CD8-positive, alpha-beta memory T cell (primary cell): ENCODE measurements at regions not wholly inside any gene's neighbourhood (a gene's known extent, or its start where the extent isn't known, plus 50 kb on each side); places are given as distances from the start of the nearest gene placed in this dataset.

Experiments
- CTCF ChIA-PET: fragments of 350-600 bp; sonication (Branson Sonifier 250); formaldehyde crosslinking; loops from one replicate; lab custom pipeline; 2021; ENCODE audit warnings: antibody characterized with exemption; lab: Charles Lee
- POLR2A ChIA-PET: fragments of 350-600 bp; sonication (Branson Sonifier 250); formaldehyde crosslinking; loops from one replicate; lab custom pipeline; 2021; ENCODE audit warnings: antibody characterized with exemption; lab: Charles Lee
- DNase-seq, 5 donors: peaks; one replicate each; pipeline versions ENCODE4 v3.0.0 to v3.0.0-alpha.2; 2020 to 2022; ENCODE audit warnings: mixed read lengths in 1 of 5
- H3K27ac ChIP-seq: one replicate; pipeline ENCODE4 v1.7.0; 2013; ENCODE audit warnings: low read depth, mild to moderate bottlenecking, low read length, moderate library complexity
- H3K27me3 ChIP-seq: 2 replicates; pipeline ENCODE4 v1.7.0; 2013; ENCODE audit warnings: low read length, mild to moderate bottlenecking; ENCODE audit not compliant: insufficient read depth, poor library complexity, severe bottlenecking
- H3K36me3 ChIP-seq: 2 replicates; pipeline ENCODE4 v1.7.0; 2013; ENCODE audit warnings: mild to moderate bottlenecking, low read length, moderate library complexity; ENCODE audit not compliant: insufficient read depth
- H3K4me1 ChIP-seq: 2 replicates; pipeline ENCODE4 v1.7.0; 2013; ENCODE audit warnings: mild to moderate bottlenecking, low read length, moderate library complexity; ENCODE audit not compliant: insufficient read depth
- H3K4me3 ChIP-seq: 2 replicates; pipeline ENCODE4 v1.7.0; 2013; ENCODE audit warnings: mild to moderate bottlenecking, low read length
- H3K9me3 ChIP-seq: 2 replicates; pipeline ENCODE4 v1.7.0; 2013; ENCODE audit warnings: mild to moderate bottlenecking, low read length
- H3K27ac Mint-ChIP-seq, 8 donors: one replicate each; pipeline ENCODE4 v1.8.0; 2020 to 2021; ENCODE audit warnings: mixed read lengths in 8 of 8, mild to moderate bottlenecking in 6 of 8, inconsistent platforms in 3 of 8, moderate library complexity in 3 of 8
- H3K27me3 Mint-ChIP-seq, 2 donors: one replicate each; pipeline ENCODE4 v1.8.0; 2020 to 2021; ENCODE audit warnings: mixed read lengths in 2 of 2, mild to moderate bottlenecking in 1 of 2, moderate library complexity in 1 of 2
- H3K36me3 Mint-ChIP-seq, 3 donors: one replicate each; pipeline ENCODE4 v1.8.0; 2020 to 2021; ENCODE audit warnings: mixed read lengths in 3 of 3, inconsistent platforms in 1 of 3, mild to moderate bottlenecking in 1 of 3
- H3K4me1 Mint-ChIP-seq, 3 donors: one replicate each; pipeline ENCODE4 v1.8.0; 2020 to 2021; ENCODE audit warnings: mixed read lengths in 3 of 3, inconsistent platforms in 1 of 3, mild to moderate bottlenecking in 1 of 3
- H3K4me3 Mint-ChIP-seq, 7 donors: one replicate each; pipeline ENCODE4 v1.8.0; 2020 to 2021; ENCODE audit warnings: mixed read lengths in 7 of 7, mild to moderate bottlenecking in 6 of 7, moderate library complexity in 4 of 7, inconsistent platforms in 2 of 7
- H3K9me3 Mint-ChIP-seq, 5 donors: one replicate each; pipeline ENCODE4 v1.8.0; 2020 to 2022; ENCODE audit warnings: mixed read lengths in 5 of 5, mild to moderate bottlenecking in 3 of 5, moderate library complexity in 2 of 5, inconsistent platforms in 1 of 5

GRCh38 chr11:70744396-70745185 lies 346.3 kb downstream of the CTTN start:
- Histone ChIP-seq H3K27me3 (no peaks in the 10 kb centered on the region), H3K9me3 (no peaks in the 10 kb centered on the region), H3K27ac (no peak overlapping the region), H3K4me3 (no peak overlapping the region), H3K4me1 (no peaks in the 10 kb centered on the region), H3K36me3 (no peaks in the 10 kb centered on the region)
- Mint-ChIP-seq H3K27me3 (peaks cover 10 to 14% of the 10 kb centered on the region in 2 donors), H3K27ac (no peak overlapping the region), H3K9me3 (peaks cover 3 to 11% (median 6%) of the 10 kb centered on the region in 5 donors), H3K4me3 (no peak overlapping the region), H3K36me3 (no peaks in the 10 kb centered on the region), H3K4me1 (no peaks in the 10 kb centered on the region)
- ChIA-PET CTCF (no interaction called here), POLR2A (no interaction called here)
- no peak for DNase-seq

GRCh38 chr11:70745451-70745850 lies 347.1 kb downstream of the CTTN start:
- no peak overlapping the region for H3K27ac Mint-ChIP-seq
- ChIA-PET POLR2A (no interaction called here), CTCF (no interaction called here)

GRCh38 chr11:70745941-70746340 lies 347.6 kb downstream of the CTTN start:
- H3K4me3 Mint-ChIP-seq: no peak overlapping the region
- Histone ChIP-seq H3K4me3 (no peak overlapping the region), H3K27ac (no peak overlapping the region), H3K4me1 (no peaks in the 10 kb centered on the region), H3K27me3 (no peaks in the 10 kb centered on the region), H3K36me3 (no peaks in the 10 kb centered on the region), H3K9me3 (no peaks in the 10 kb centered on the region)
- H3K9me3 Mint-ChIP-seq: peaks cover 7 to 13% (median 12%) of the 10 kb centered on the region in 5 donors
- no peak for DNase-seq
- no peaks in the 10 kb centered on the region for H3K4me1 Mint-ChIP-seq
- peaks cover 0 to 2% (median 0%) of the 10 kb centered on the region in 3 donors for H3K36me3 Mint-ChIP-seq
- peaks cover 10 to 14% of the 10 kb centered on the region in 2 donors for H3K27me3 Mint-ChIP-seq
- no peak overlapping the region for H3K27ac Mint-ChIP-seq
- CTCF ChIA-PET: no interaction called here
- POLR2A ChIA-PET: no interaction called here

More at GRCh38 chr11:70745451-70745850, 347.1 kb downstream of the CTTN start:
- Mint-ChIP-seq H3K4me3 (no peak overlapping the region), H3K27me3 (peaks cover 10 to 14% of the 10 kb centered on the region in 2 donors), H3K36me3 (no peaks in the 10 kb centered on the region), H3K4me1 (no peaks in the 10 kb centered on the region), H3K9me3 (peaks cover 6 to 12% (median 8%) of the 10 kb centered on the region in 5 donors)
- no peaks in the 10 kb centered on the region for H3K4me1 ChIP-seq
- no peaks in the 10 kb centered on the region for H3K36me3 ChIP-seq
- H3K9me3 ChIP-seq: no peaks in the 10 kb centered on the region
- H3K27ac ChIP-seq: no peak overlapping the region
- no peak for DNase-seq
- H3K27me3 ChIP-seq: no peaks in the 10 kb centered on the region
- H3K4me3 ChIP-seq: no peak overlapping the region

GRCh38 chr11:70746351-70746750 lies 348.0 kb downstream of the CTTN start:
- H3K27ac Mint-ChIP-seq: no peak overlapping the region
- H3K4me3 Mint-ChIP-seq: no peak overlapping the region
- ChIA-PET POLR2A (no interaction called here), CTCF (no interaction called here)
- no peaks in the 10 kb centered on the region for H3K4me1 ChIP-seq
- peaks cover 10 to 14% of the 10 kb centered on the region in 2 donors for H3K27me3 Mint-ChIP-seq
- H3K36me3 Mint-ChIP-seq: peaks cover 0 to 6% (median 0%) of the 10 kb centered on the region in 3 donors
- H3K4me3 ChIP-seq: no peak overlapping the region
- DNase-seq: no peak
- H3K27ac ChIP-seq: no peak overlapping the region
- no peaks in the 10 kb centered on the region for H3K27me3 ChIP-seq
- H3K9me3 ChIP-seq: no peaks in the 10 kb centered on the region
- peaks cover 12 to 18% (median 16%) of the 10 kb centered on the region in 5 donors for H3K9me3 Mint-ChIP-seq
- H3K4me1 Mint-ChIP-seq: no peaks in the 10 kb centered on the region
- H3K36me3 ChIP-seq: no peaks in the 10 kb centered on the region

- Histone ChIP-seq H3K9me3 (no peaks in the 10 kb centered on the region), H3K4me3 (no peak overlapping the region)
Measured at GRCh38 chr11:70747285-70747684, 349.0 kb downstream of the CTTN start.

GRCh38 chr11:70747921-70748320 lies 349.6 kb downstream of the CTTN start:
- POLR2A ChIA-PET: no interaction called here
- Mint-ChIP-seq H3K27me3 (peaks cover 7 to 8% of the 10 kb centered on the region in 2 donors), H3K9me3 (peaks cover 12 to 18% (median 17%) of the 10 kb centered on the region in 5 donors), H3K4me1 (no peaks in the 10 kb centered on the region), H3K4me3 (no peak overlapping the region), H3K27ac (no peak overlapping the region), H3K36me3 (peaks cover 0 to 6% (median 0%) of the 10 kb centered on the region in 3 donors)
- no peak overlapping the region for H3K27ac ChIP-seq
- CTCF ChIA-PET: no interaction called here
- no peak for DNase-seq
- no peaks in the 10 kb centered on the region for H3K4me1 ChIP-seq
- H3K36me3 ChIP-seq: no peaks in the 10 kb centered on the region
- no peaks in the 10 kb centered on the region for H3K9me3 ChIP-seq
- no peak overlapping the region for H3K4me3 ChIP-seq
- H3K27me3 ChIP-seq: no peaks in the 10 kb centered on the region

More at GRCh38 chr11:70747285-70747684, 349.0 kb downstream of the CTTN start:
- peaks cover 12 to 18% (median 17%) of the 10 kb centered on the region in 5 donors for H3K9me3 Mint-ChIP-seq
- H3K4me1 Mint-ChIP-seq: no peaks in the 10 kb centered on the region
- no peak for DNase-seq
- H3K4me1 ChIP-seq: no peaks in the 10 kb centered on the region
- ChIA-PET POLR2A (no interaction called here), CTCF (no interaction called here)
- H3K4me3 Mint-ChIP-seq: no peak overlapping the region
- H3K36me3 ChIP-seq: no peaks in the 10 kb centered on the region
- no peak overlapping the region for H3K27ac Mint-ChIP-seq
- peaks cover 10 to 11% of the 10 kb centered on the region in 2 donors for H3K27me3 Mint-ChIP-seq
- H3K27me3 ChIP-seq: no peaks in the 10 kb centered on the region
- H3K36me3 Mint-ChIP-seq: peaks cover 0 to 6% (median 0%) of the 10 kb centered on the region in 3 donors
- no peak overlapping the region for H3K27ac ChIP-seq

GRCh38 chr11:70751142-70751734 lies 352.9 kb downstream of the CTTN start:
- ChIA-PET POLR2A (no interaction called here), CTCF (no interaction called here)
- peaks cover 6 to 12% of the 10 kb centered on the region in 2 donors for H3K27me3 Mint-ChIP-seq
- no peak overlapping the region for H3K4me3 Mint-ChIP-seq
- no peak for DNase-seq
- H3K27ac Mint-ChIP-seq: no peak overlapping the region
- no peak overlapping the region for H3K27ac ChIP-seq
- no peak overlapping the region for H3K4me3 ChIP-seq
- no peaks in the 10 kb centered on the region for H3K36me3 ChIP-seq
- peaks cover 0 to 3% (median 0%) of the 10 kb centered on the region in 3 donors for H3K4me1 Mint-ChIP-seq
- H3K9me3 Mint-ChIP-seq: peaks cover 12 to 21% (median 17%) of the 10 kb centered on the region in 5 donors
- H3K4me1 ChIP-seq: no peaks in the 10 kb centered on the region
- H3K27me3 ChIP-seq: no peaks in the 10 kb centered on the region
- no peaks in the 10 kb centered on the region for H3K9me3 ChIP-seq
- H3K36me3 Mint-ChIP-seq: peaks cover 0 to 6% (median 0%) of the 10 kb centered on the region in 3 donors
